HL-60 (cell line): ENCODE measurements at regions not wholly inside any gene's neighbourhood (a gene's known extent, or its start where the extent isn't known, plus 50 kb on each side); places are given as distances from the start of the nearest gene placed in this dataset.

Experiments used
- POLR2AphosphoS5 ChIP-seq: IDR thresholded peaks from 2 replicates; pipeline ENCODE4 v1.6.1; 2012; ENCODE audit warnings: low read depth
- TF ChIP-seq, protein P1 (sequence below): IDR thresholded peaks from one replicate; pipeline ENCODE4 v1.5.1; 2011; ENCODE audit warnings: low read length, control low read depth, inconsistent platforms; ENCODE audit not compliant: insufficient read depth

DNA sequence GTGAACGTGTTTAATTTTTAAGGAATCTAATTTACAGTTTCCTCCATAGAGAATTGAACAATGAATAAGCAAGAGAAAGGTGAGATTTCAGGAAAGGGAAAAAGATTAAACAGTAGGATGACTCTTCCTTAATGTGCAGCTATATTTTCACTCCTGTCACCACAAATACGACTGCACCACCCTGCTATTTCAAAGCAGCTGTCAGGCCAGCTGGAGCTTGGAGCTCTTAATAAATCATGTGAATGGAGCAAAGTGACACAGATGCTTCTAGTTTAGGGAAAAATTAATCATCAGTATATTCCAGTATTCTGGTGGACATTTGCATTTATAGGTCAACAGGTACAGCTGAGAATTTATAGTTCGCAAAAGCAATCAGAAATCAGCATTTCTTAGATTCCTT, 56.5 kb upstream of the PKIB start:
- no peak for TF ChIP-seq POLR2AphosphoS5
- TF ChIP-seq, protein P1, sequence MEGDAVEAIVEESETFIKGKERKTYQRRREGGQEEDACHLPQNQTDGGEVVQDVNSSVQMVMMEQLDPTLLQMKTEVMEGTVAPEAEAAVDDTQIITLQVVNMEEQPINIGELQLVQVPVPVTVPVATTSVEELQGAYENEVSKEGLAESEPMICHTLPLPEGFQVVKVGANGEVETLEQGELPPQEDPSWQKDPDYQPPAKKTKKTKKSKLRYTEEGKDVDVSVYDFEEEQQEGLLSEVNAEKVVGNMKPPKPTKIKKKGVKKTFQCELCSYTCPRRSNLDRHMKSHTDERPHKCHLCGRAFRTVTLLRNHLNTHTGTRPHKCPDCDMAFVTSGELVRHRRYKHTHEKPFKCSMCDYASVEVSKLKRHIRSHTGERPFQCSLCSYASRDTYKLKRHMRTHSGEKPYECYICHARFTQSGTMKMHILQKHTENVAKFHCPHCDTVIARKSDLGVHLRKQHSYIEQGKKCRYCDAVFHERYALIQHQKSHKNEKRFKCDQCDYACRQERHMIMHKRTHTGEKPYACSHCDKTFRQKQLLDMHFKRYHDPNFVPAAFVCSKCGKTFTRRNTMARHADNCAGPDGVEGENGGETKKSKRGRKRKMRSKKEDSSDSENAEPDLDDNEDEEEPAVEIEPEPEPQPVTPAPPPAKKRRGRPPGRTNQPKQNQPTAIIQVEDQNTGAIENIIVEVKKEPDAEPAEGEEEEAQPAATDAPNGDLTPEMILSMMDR: no peak
